22Rv1 (cell line): ENCODE measurements at regions not wholly inside any gene's neighbourhood (a gene's known extent, or its start where the extent isn't known, plus 50 kb on each side); places are given as distances from the start of the nearest gene placed in this dataset.

Experiments
- H3K27ac ChIP-seq: fragments of 450-650 bp; 2 replicates; pipeline ENCODE4 v1.5.1; 2017
- CTCF ChIP-seq: fragments of 450-650 bp; IDR thresholded peaks from 2 replicates; pipeline ENCODE4 v1.5.1; 2017; ENCODE audit warnings: mild to moderate bottlenecking
- ZFX ChIP-seq: fragments of 450-650 bp; IDR thresholded peaks from 2 replicates; pipeline ENCODE4 v1.6.1; 2017; ENCODE audit warnings: antibody characterized with exemption, borderline replicate concordance

- TF ChIP-seq ZFX: no peak
- peak; percentile 65 for TF ChIP-seq CTCF
- no peak overlapping the region for H3K27ac ChIP-seq
These were observed 82.7 kb upstream of the TOP1 start for GRCh38 chr20:40945754-40946450.

- no peak overlapping the region for H3K27ac ChIP-seq
- TF ChIP-seq CTCF (no peak), ZFX (no peak)
These were observed 82.2 kb upstream of the TOP1 start for GRCh38 chr20:40946451-40946850.

- no peak overlapping the region for H3K27ac ChIP-seq
- no peak for TF ChIP-seq CTCF
- TF ChIP-seq ZFX: no peak
These were observed 80.0 kb upstream of the TOP1 start for GRCh38 chr20:40948465-40949267.

GRCh38 chr20:40949346-40949745 is 79.3 kb upstream of the TOP1 start:
- no peak for TF ChIP-seq CTCF
- no peak for TF ChIP-seq ZFX
- H3K27ac ChIP-seq: no peak overlapping the region

- no peak overlapping the region for H3K27ac ChIP-seq
- TF ChIP-seq ZFX (no peak), CTCF (no peak)
These were observed 76.5 kb upstream of the TOP1 start for GRCh38 chr20:40952136-40952535.

GRCh38 chr20:40953416-40953815 is 75.2 kb upstream of the TOP1 start:
- H3K27ac ChIP-seq: no peak overlapping the region
- TF ChIP-seq ZFX (no peak), CTCF (no peak)

GRCh38 chr20:40953856-40954255 is 74.8 kb upstream of the TOP1 start:
- TF ChIP-seq CTCF (no peak), ZFX (no peak)
- H3K27ac ChIP-seq: no peak overlapping the region
